ENCODE measurements at regions not wholly inside any gene's neighbourhood (a gene's known extent, or its start where the extent isn't known, plus 50 kb on each side); places are given as distances from the start of the nearest gene placed in this dataset.
"Not testable (repeated sequence)": the region's sequence is repeated elsewhere in the genome, so short reads cannot be mapped to it uniquely, and the experiment has no call there.

GRCh38 chr4:3921902-3922301 lies 155.7 kb downstream of the ADRA2C start:
- not testable (repeated sequence) for DNase-seq

GRCh38 chr4:3925841-3926240 lies 159.7 kb downstream of the ADRA2C start:
- not testable (repeated sequence) for DNase-seq

- DNase-seq, result not testable (repeated sequence)
Measured at GRCh38 chr4:3926271-3926670, 160.1 kb downstream of the ADRA2C start.

GRCh38 chr4:3926969-3927755 lies 161.0 kb downstream of the ADRA2C start:
- DNase-seq, result not testable (repeated sequence)

- DNase-seq, result not testable (repeated sequence)
Measured at GRCh38 chr4:3929431-3929830, 163.2 kb downstream of the ADRA2C start.

GRCh38 chr4:3932734-3933133 lies 166.5 kb downstream of the ADRA2C start:
- DNase-seq, result not testable (repeated sequence)

- DNase-seq, result not testable (repeated sequence)
Measured at GRCh38 chr4:3935406-3935805, 169.2 kb downstream of the ADRA2C start.

- no peak for DNase-seq
Measured at GRCh38 chr4:3936184-3936583, 170.0 kb downstream of the ADRA2C start.

- not testable (repeated sequence) for DNase-seq
Measured at GRCh38 chr4:3937849-3938562, 171.8 kb downstream of the ADRA2C start.

GRCh38 chr4:3938676-3939075 lies 172.5 kb downstream of the ADRA2C start:
- DNase-seq, result not testable (repeated sequence)

GRCh38 chr4:3939954-3940591 lies 173.9 kb downstream of the ADRA2C start:
- DNase-seq, result not testable (repeated sequence)

GRCh38 chr4:3941735-3942522 lies 175.7 kb downstream of the ADRA2C start:
- DNase-seq, result not testable (repeated sequence)

GRCh38 chr4:3942569-3942971 lies 176.4 kb downstream of the ADRA2C start:
- peak in 36 of 56 donors; percentile 7 to 75 (median 26) for DNase-seq

- DNase-seq, result not testable (repeated sequence)
Measured at GRCh38 chr4:3943051-3943450, 176.9 kb downstream of the ADRA2C start.

GRCh38 chr4:3945511-3946290 lies 179.5 kb downstream of the ADRA2C start:
- no peak for DNase-seq

- not testable (repeated sequence) for DNase-seq
Measured at GRCh38 chr4:3946553-3946952, 180.4 kb downstream of the ADRA2C start.

GRCh38 chr4:3947761-3948160 lies 181.6 kb downstream of the ADRA2C start:
- not testable (repeated sequence) for DNase-seq

GRCh38 chr4:3948210-3948609 lies 182.0 kb downstream of the ADRA2C start:
- not testable (repeated sequence) for DNase-seq

GRCh38 chr4:3949916-3950315 lies 183.7 kb downstream of the ADRA2C start:
- DNase-seq, result peak in 7 of 56 donors; percentile 3 to 37 (median 5)

GRCh38 chr4:3952443-3953139 lies 186.4 kb downstream of the ADRA2C start:
- peak in 10 of 56 donors; percentile 4 to 56 (median 20) for DNase-seq
